ENCODE measurements at regions not wholly inside any gene's neighbourhood (a gene's known extent, or its start where the extent isn't known, plus 50 kb on each side); places are given as distances from the start of the nearest gene placed in this dataset.

- intact Hi-C loops (cut with DNase I; ENCODE audit: low total_unique reads): no loop called here
- WGBS, 2 donors: 52 to 70% methylated on average over 3 of the region's 3 CpGs
- Histone ChIP-seq H3K9me3 (no peaks in the 10 kb centered on the region), H3K36me3 (ENCODE audit: low read depth, missing control alignments) (no peaks in the 10 kb centered on the region), H3K27ac (no peak overlapping the region), H3K27me3 (no peaks in the 10 kb centered on the region), H3K4me3 (no peak overlapping the region), H3K4me1 (no peaks in the 10 kb centered on the region)
- TF ChIP-seq CTCF (IDR thresholded peaks at IDR 0.05) (no peak), POLR2A (IDR thresholded peaks at IDR 0.05) (no peak)
- DNase-seq: no peak
These were observed 186.0 kb upstream of the WDFY3 start for GRCh38 chr4:85152480-85152879.

- Histone ChIP-seq H3K4me3 (no peak overlapping the region), H3K9me3 (no peaks in the 10 kb centered on the region), H3K27ac (no peak overlapping the region), H3K4me1 (no peaks in the 10 kb centered on the region), H3K27me3 (no peaks in the 10 kb centered on the region), H3K36me3 (ENCODE audit: low read depth, missing control alignments) (no peaks in the 10 kb centered on the region)
- 89 to 100% methylated on average over 1 of the region's 1 CpG for WGBS, 2 donors
- TF ChIP-seq POLR2A (IDR thresholded peaks at IDR 0.05) (no peak), CTCF (IDR thresholded peaks at IDR 0.05) (no peak)
- intact Hi-C loops (cut with DNase I; ENCODE audit: low total_unique reads): no loop called here
- DNase-seq: no peak
These were observed 186.7 kb upstream of the WDFY3 start for GRCh38 chr4:85153221-85153620.

- Histone ChIP-seq H3K27ac (no peak overlapping the region), H3K4me1 (no peaks in the 10 kb centered on the region), H3K27me3 (no peaks in the 10 kb centered on the region), H3K4me3 (no peak overlapping the region), H3K36me3 (ENCODE audit: low read depth, missing control alignments) (no peaks in the 10 kb centered on the region), H3K9me3 (no peaks in the 10 kb centered on the region)
- no peak for TF ChIP-seq POLR2A (IDR thresholded peaks at IDR 0.05)
- no peak for TF ChIP-seq CTCF (IDR thresholded peaks at IDR 0.05)
- WGBS, 2 donors: 72 to 94% methylated on average over 1 of the region's 1 CpG
- intact Hi-C loops (cut with DNase I; ENCODE audit: low total_unique reads): no loop called here
- DNase-seq: no peak
These were observed 188.1 kb upstream of the WDFY3 start for GRCh38 chr4:85154591-85154990.

GRCh38 chr4:85165808-85166207 is 199.3 kb upstream of the WDFY3 start:
- no peak for TF ChIP-seq CTCF (IDR thresholded peaks at IDR 0.05)
- TF ChIP-seq POLR2A (IDR thresholded peaks at IDR 0.05): no peak
- H3K4me3 ChIP-seq: no peak overlapping the region
- no peak for DNase-seq
- WGBS, 2 donors: 83 to 96% methylated on average over 2 of the region's 2 CpGs
- H3K4me1 ChIP-seq: no peaks in the 10 kb centered on the region
- H3K27me3 ChIP-seq: no peaks in the 10 kb centered on the region
- no peaks in the 10 kb centered on the region for H3K36me3 ChIP-seq (ENCODE audit: low read depth, missing control alignments)
- H3K27ac ChIP-seq: no peak overlapping the region
- intact Hi-C loops (cut with DNase I; ENCODE audit: low total_unique reads): no loop called here
- H3K9me3 ChIP-seq: no peaks in the 10 kb centered on the region

- no peak for TF ChIP-seq CTCF (IDR thresholded peaks at IDR 0.05)
- intact Hi-C loops (cut with DNase I; ENCODE audit: low total_unique reads): no loop called here
- no peaks in the 10 kb centered on the region for H3K36me3 ChIP-seq (ENCODE audit: low read depth, missing control alignments)
- DNase-seq: no peak
- H3K4me1 ChIP-seq: no peaks in the 10 kb centered on the region
- H3K27ac ChIP-seq: no peak overlapping the region
- no peaks in the 10 kb centered on the region for H3K27me3 ChIP-seq
- no peaks in the 10 kb centered on the region for H3K9me3 ChIP-seq
- WGBS, 2 donors: 67 to 72% methylated on average over 2 to 3 of the region's 3 CpGs
- H3K4me3 ChIP-seq: no peak overlapping the region
These were observed 199.8 kb upstream of the WDFY3 start for GRCh38 chr4:85166318-85166717.
